HG03103 (cell line): ENCODE measurements at regions not wholly inside any gene's neighbourhood (a gene's known extent, or its start where the extent isn't known, plus 50 kb on each side); places are given as distances from the start of the nearest gene placed in this dataset.
"Not testable (repeated sequence)": the region's sequence is repeated elsewhere in the genome, so short reads cannot be mapped to it uniquely, and the experiment has no call there.

Source experiments
- ATAC-seq: cut with Tn5 transposase; IDR thresholded peaks from one replicate; pipeline ENCODE4 v1.9.1; 2021; ENCODE audit warnings: low read depth; ENCODE audit not compliant: unreplicated experiment

GRCh38 chr2:4024605-4025004, 321.2 kb downstream of the DCDC2C start:
- ATAC-seq, result no peak

- no peak for ATAC-seq
Measured at GRCh38 chr2:4029081-4029480, 325.7 kb downstream of the DCDC2C start.

GRCh38 chr2:4039896-4040295, 336.5 kb downstream of the DCDC2C start:
- ATAC-seq, result no peak

DNA sequence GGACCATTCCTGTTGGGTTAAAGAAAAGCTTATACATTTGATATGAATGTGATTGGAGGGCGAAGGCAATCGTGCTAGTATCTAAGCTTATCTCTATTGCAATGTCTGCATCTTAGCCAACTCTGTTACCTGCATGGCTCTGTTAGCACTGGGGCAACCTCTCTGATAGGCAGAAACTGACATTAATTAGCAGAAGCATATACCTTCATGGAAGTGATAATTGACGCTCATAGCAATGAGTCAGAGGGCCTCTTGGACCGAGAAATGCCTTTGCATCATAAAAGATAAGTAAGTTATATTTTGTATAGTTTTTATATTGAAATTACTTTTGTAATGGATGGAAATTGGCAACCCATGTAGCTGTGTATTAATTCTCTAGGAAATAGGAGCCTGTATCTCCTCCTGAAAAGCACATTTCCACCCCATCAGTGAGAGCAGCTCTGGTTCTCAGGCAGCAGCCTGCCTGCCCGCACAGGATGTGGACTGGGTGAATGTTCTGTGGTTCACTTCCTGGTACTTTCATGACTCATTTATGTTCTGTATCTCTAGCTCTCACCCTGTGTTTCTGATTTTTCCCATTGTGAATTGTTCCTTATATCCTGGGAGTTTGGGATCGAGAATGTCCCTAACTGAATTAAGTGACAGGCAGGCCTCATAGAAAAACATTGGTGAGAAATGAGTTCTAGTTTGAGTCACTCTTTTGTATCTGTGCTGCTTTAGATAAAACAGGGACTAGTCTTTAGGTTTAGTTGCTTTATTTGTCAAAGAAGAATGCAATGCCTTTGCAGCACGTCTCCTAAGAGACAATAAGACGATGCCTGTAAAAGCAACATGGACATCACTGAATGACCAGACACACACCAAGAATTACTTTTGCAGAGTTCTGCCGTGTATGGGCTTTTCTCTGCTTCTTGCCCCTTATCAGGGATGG, 344.9 kb downstream of the DCDC2C start:
- no peak for ATAC-seq

- no peak for ATAC-seq
Measured at GRCh38 chr2:4049463-4049862, 346.1 kb downstream of the DCDC2C start.

DNA sequence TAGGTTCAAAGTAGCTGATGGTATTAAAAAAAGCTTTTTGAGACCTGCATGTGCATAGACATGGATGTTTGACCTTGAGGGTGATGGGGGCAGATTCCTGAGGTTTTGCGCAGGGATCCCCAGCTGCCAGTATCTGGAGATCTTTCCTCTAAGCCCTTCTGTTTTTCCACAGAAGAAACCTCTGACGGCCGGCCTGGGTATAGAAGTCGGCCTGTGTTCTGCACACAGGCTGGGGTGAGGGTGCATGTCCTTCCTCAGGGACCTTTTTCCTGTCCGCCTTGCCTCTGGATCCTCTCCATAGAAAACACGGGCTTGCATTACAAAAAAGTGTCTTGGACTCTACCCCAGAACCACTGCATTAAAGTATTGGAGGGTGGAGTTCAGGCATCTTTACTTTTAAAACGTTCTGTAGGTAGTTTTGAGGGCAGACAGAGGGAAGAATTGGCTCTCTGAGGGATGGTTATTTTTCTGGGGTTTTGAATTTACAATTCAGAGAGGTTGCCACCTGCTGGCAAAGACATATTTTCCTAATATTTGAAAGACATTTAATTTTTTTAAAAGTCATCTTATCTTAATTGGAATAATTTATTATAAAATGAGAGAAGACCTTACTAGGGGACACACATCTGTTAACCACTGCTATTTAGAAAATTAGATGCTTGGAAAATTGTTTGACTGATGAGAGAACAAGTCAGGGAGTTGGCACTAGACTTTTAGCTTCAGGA, 350.6 kb downstream of the DCDC2C start:
- ATAC-seq, result no peak

DNA sequence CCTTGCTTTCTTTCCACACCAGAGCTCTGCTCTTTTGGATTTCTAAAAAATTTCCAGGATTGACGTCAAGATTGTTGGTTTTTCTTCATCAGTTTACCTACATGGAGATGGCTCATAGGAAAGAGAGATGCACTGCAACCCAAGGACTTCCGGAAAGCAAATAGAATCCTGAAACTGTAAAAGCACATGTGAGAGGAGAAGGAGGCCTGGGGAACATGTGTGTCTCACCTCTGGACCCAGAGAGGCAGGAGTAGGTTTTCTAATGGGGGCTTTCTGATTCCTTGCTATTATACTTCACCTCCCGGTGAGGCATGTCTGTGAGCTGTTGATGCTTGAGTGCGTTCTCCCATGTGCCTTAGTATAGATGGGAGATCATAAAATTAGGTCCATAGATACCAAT, 362.8 kb downstream of the DCDC2C start:
- ATAC-seq, result no peak

GRCh38 chr2:4073026-4073569, 369.7 kb downstream of the DCDC2C start:
- no peak for ATAC-seq

GRCh38 chr2:4077017-4077416, 373.6 kb downstream of the DCDC2C start:
- ATAC-seq, result no peak

- no peak for ATAC-seq
Measured at GRCh38 chr2:4085186-4085585, 381.8 kb downstream of the DCDC2C start.

DNA sequence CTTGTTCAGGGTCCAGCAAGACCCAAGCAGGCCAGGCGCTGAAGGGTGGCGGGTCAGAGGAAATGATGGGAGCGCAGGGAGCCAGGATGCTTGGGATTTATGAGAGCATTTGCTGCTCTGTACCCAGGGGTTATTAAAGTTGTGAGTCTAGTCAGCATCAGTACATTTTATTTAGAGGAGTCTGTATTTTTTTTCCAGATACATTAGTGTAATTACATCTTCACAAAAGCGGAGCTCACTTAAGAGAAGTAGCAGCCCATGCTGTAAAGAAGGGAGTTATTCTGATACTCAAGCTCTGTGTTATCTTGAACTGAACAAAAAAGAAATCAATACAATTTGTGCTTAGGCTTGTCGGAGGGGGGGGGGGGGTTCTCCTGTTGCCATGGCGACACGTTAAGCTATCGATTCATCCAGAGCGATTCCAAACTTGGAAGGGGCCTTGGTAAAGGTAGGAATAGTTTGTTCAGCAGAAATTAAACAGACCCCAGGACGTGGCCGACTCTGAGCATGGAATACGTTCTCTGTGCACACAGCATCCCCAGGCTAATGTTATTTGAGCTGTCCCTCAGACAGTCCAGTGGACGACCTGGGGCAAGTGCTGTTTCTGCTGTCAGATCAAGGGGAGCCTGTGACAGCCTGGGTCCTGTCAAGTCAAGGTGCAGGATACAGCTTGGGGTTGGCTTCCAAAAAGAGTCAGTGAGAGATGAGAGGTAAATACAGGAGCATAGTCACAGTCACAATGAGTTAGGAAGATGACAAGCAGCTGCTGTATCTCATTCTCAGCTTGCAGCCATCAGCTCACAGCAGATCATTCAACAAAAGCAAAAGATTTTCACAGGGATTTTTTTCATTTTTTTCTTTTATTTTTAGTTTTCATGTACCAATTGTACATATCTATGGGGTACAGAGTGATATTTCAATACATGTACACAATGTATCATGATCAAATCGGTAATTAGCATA, 387.6 kb downstream of the DCDC2C start:
- ATAC-seq, result no peak

- ATAC-seq, result no peak
Measured at GRCh38 chr2:4091869-4092268, 388.5 kb downstream of the DCDC2C start.

- no peak for ATAC-seq
Measured at GRCh38 chr2:4094743-4095142, 391.4 kb downstream of the DCDC2C start.

- no peak for ATAC-seq
Measured at GRCh38 chr2:4096978-4097766, 393.8 kb downstream of the DCDC2C start.

- no peak for ATAC-seq
Measured at GRCh38 chr2:4098137-4098536, 394.8 kb downstream of the DCDC2C start.

- no peak for ATAC-seq
Measured at GRCh38 chr2:4101936-4102335, 398.6 kb downstream of the DCDC2C start.

GRCh38 chr2:4107179-4107578, 403.8 kb downstream of the DCDC2C start:
- no peak for ATAC-seq

DNA sequence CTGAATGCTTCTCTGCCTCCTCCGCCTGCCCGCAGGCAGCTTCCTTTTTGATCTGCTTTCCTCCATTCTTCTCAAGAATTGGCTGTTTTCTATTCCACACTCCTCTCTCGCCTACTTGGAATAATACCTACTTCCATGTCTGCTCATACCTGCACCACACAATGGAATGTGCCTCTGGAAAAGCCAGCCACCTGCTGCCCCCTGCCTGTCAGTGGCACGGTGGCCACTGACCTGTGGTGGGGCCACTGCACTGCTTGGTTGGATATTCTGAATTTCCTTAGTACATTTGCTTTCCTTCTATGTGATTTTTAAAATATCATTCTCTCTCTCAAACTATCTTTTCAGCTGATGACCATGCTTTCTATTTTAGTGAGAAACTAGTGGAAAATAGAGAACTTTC, 406.9 kb downstream of the DCDC2C start:
- ATAC-seq, result no peak

GRCh38 chr2:4115435-4115834, 412.1 kb downstream of the DCDC2C start:
- not testable (repeated sequence) for ATAC-seq

- no peak for ATAC-seq
Measured at GRCh38 chr2:4122726-4123125, 419.4 kb downstream of the DCDC2C start.
